Prostate gland (tissue), 2 donors: ENCODE measurements at regions not wholly inside any gene's neighbourhood (a gene's known extent, or its start where the extent isn't known, plus 50 kb on each side); places are given as distances from the start of the nearest gene placed in this dataset.

Experiments used
- CTCF ChIP-seq, 4 experiments: fragments of 200-600 bp in 2 of 4; fragments of 450-650 bp in 2 of 4; sonication (generic) in 2 of 4; IDR thresholded peaks; 1 replicate in 3 of 4; 2 replicates in 1 of 4; pipeline ENCODE4 v1.5.1; 2016 to 2019; ENCODE audit warnings: antibody characterized with exemption in 4 of 4, mild to moderate bottlenecking in 2 of 4, moderate library complexity in 2 of 4
- POLR2A ChIP-seq: fragments of 450-650 bp; IDR thresholded peaks from one replicate; pipeline ENCODE4 v1.6.1; 2016; ENCODE audit warnings: antibody characterized with exemption, mild to moderate bottlenecking
- POLR2AphosphoS5 ChIP-seq: sonication (generic); formaldehyde crosslinking; IDR thresholded peaks from one replicate; pipeline ENCODE4 v1.6.1; 2017; ENCODE audit warnings: antibody characterized with exemption

DNA sequence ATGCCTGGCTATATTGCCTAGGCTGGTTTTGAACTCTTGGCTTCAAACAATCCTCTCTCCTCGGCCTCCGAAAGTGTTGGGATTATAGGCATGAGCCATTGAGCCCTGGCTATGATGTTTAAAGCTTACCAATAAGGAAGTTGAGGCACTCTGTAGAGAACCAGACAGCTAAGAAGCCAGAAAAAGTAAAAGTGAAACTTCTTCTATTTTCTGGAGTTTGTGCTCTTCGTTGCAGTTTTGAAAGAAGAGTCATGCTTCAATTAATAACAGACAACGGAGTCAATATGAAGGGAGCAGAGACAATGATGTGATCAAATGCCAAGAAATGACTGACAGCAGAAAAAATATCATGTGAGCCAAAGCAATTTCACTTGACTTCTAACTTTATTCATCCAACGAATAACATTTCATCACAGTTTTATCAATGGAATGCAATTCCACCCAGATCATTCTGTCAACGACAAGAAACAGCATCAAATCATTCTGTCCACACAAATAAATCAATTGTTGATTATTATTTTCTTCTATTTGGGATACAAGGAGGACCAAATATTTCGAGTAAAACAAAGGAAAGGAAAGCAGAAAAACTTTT is 175.5 kb upstream of the CELF4 start:
- TF ChIP-seq CTCF (IDR thresholded peaks at IDR 0.05) = no peak
- TF ChIP-seq POLR2A = no peak
- no peak for TF ChIP-seq POLR2AphosphoS5
